ENCODE measurements at regions not wholly inside any gene's neighbourhood (a gene's known extent, or its start where the extent isn't known, plus 50 kb on each side); places are given as distances from the start of the nearest gene placed in this dataset.

GRCh38 chr2:150165442-150165841, 322.0 kb downstream of the RND3 start:
- Histone ChIP-seq H3K9ac (ENCODE audit: control insufficient read depth, extremely low read depth, insufficient read depth, low read length) (no peak overlapping the region), H3K9me1 (ENCODE audit: control insufficient read depth, extremely low read depth, insufficient read depth, low read length) (no peaks in the 10 kb centered on the region), H3K4me2 (ENCODE audit: control insufficient read depth, extremely low read depth, insufficient read depth, low read depth, low read length) (no peak overlapping the region), H4K20me1 (ENCODE audit: control insufficient read depth, extremely low read depth, insufficient read depth, low read length) (no peaks in the 10 kb centered on the region), H3K27ac (ENCODE audit: control insufficient read depth, insufficient read depth, low read length) (no peak overlapping the region), H3K4me1 (ENCODE audit: control insufficient read depth, extremely low read depth, insufficient read depth, low read length) (peaks cover 23% of the 10 kb centered on the region), H3K9me3 (ENCODE audit: control insufficient read depth, low read depth, low read length) (no peaks in the 10 kb centered on the region), H2AFZ (ENCODE audit: control insufficient read depth, low read length) (no peak overlapping the region), H3K27me3 (ENCODE audit: control insufficient read depth, extremely low read depth, insufficient read depth, low read length) (no peaks in the 10 kb centered on the region), H3K4me3 (ENCODE audit: control insufficient read depth in 2 of 3, extremely low read depth in 1 of 3, insufficient read depth in 2 of 3, low read depth in 1 of 3, low read length in 3 of 3) (no peak overlapping the region), H3K79me2 (ENCODE audit: control insufficient read depth, insufficient read depth, low read length) (no peaks in the 10 kb centered on the region), H3K36me3 (ENCODE audit: control insufficient read depth in 2 of 2, extremely low read depth in 1 of 2, insufficient read depth in 2 of 2, low read length in 2 of 2) (no peaks in the 10 kb centered on the region)
- FAIRE-seq = no peak
- no peak for DNase-seq (ENCODE audit: low read depth, low spot score)
- dilution Hi-C loops (cut with MboI; ENCODE audit: extremely low pct_ligation_motif_present, low sequenced_read_pairs) = no loop called here
- TF ChIP-seq EZH2 (IDR thresholded peaks at IDR 0.05; ENCODE audit: low read length) (no peak), CTCF (optimal IDR thresholded peaks at IDR 0.05 in 1 of 3, IDR thresholded peaks at IDR 0.05 in 1 of 3, conservative IDR thresholded peaks at IDR 0.05 in 1 of 3; ENCODE audit: extremely low read depth in 1 of 3, insufficient read depth in 2 of 3, low read length in 3 of 3) (no peak)

- H3K9me3 ChIP-seq (ENCODE audit: control insufficient read depth, low read depth, low read length) = no peaks in the 10 kb centered on the region
- DNase-seq (ENCODE audit: low read depth, low spot score) (no peak), FAIRE-seq (no peak)
- no peaks in the 10 kb centered on the region for H4K20me1 ChIP-seq (ENCODE audit: control insufficient read depth, extremely low read depth, insufficient read depth, low read length)
- no peak overlapping the region for H3K4me2 ChIP-seq (ENCODE audit: control insufficient read depth, extremely low read depth, insufficient read depth, low read depth, low read length)
- H3K27me3 ChIP-seq (ENCODE audit: control insufficient read depth, extremely low read depth, insufficient read depth, low read length) = no peaks in the 10 kb centered on the region
- TF ChIP-seq EZH2 (IDR thresholded peaks at IDR 0.05; ENCODE audit: low read length) (no peak), CTCF (optimal IDR thresholded peaks at IDR 0.05 in 1 of 3, IDR thresholded peaks at IDR 0.05 in 1 of 3, conservative IDR thresholded peaks at IDR 0.05 in 1 of 3; ENCODE audit: extremely low read depth in 1 of 3, insufficient read depth in 2 of 3, low read length in 3 of 3) (no peak)
- peaks cover 12% of the 10 kb centered on the region for H3K4me1 ChIP-seq (ENCODE audit: control insufficient read depth, extremely low read depth, insufficient read depth, low read length)
- dilution Hi-C loops (cut with MboI; ENCODE audit: extremely low pct_ligation_motif_present, low sequenced_read_pairs) = no loop called here
- no peak overlapping the region for H3K9ac ChIP-seq (ENCODE audit: control insufficient read depth, extremely low read depth, insufficient read depth, low read length)
- no peaks in the 10 kb centered on the region for H3K79me2 ChIP-seq (ENCODE audit: control insufficient read depth, insufficient read depth, low read length)
- no peak overlapping the region for H3K4me3 ChIP-seq (ENCODE audit: control insufficient read depth in 2 of 3, extremely low read depth in 1 of 3, insufficient read depth in 2 of 3, low read depth in 1 of 3, low read length in 3 of 3)
- no peaks in the 10 kb centered on the region for H3K36me3 ChIP-seq (ENCODE audit: control insufficient read depth in 2 of 2, extremely low read depth in 1 of 2, insufficient read depth in 2 of 2, low read length in 2 of 2)
- no peak overlapping the region for H3K27ac ChIP-seq (ENCODE audit: control insufficient read depth, insufficient read depth, low read length)
- H3K9me1 ChIP-seq (ENCODE audit: control insufficient read depth, extremely low read depth, insufficient read depth, low read length) = no peaks in the 10 kb centered on the region
- no peak overlapping the region for H2AFZ ChIP-seq (ENCODE audit: control insufficient read depth, low read length)
Observed at GRCh38 chr2:150162241-150162942, 325.1 kb downstream of the RND3 start.

Data from keratinocyte (primary cell).